ENCODE measurements at regions not wholly inside any gene's neighbourhood (a gene's known extent, or its start where the extent isn't known, plus 50 kb on each side); places are given as distances from the start of the nearest gene placed in this dataset.
"Not testable (repeated sequence)": the region's sequence is repeated elsewhere in the genome, so short reads cannot be mapped to it uniquely, and the experiment has no call there.

GRCh38 chr2:215889240-215889969 is 123.9 kb downstream of the MREG start:
- DNase-seq: not testable (repeated sequence)

- DNase-seq: no peak
Observed at GRCh38 chr2:215888680-215889079, 124.7 kb downstream of the MREG start.

- no peak for DNase-seq
Observed at GRCh38 chr2:215887303-215887702, 126.0 kb downstream of the MREG start.

GRCh38 chr2:215886022-215886421 is 127.3 kb downstream of the MREG start:
- DNase-seq: no peak

- DNase-seq: no peak
Observed at GRCh38 chr2:215885536-215885935, 127.8 kb downstream of the MREG start.

- DNase-seq: no peak
Observed at GRCh38 chr2:215884451-215885087, 128.8 kb downstream of the MREG start.

GRCh38 chr2:215883799-215884198 is 129.6 kb downstream of the MREG start:
- DNase-seq: no peak

GRCh38 chr2:215882689-215883088 is 130.7 kb downstream of the MREG start:
- no peak for DNase-seq

GRCh38 chr2:215881582-215881981 is 131.8 kb downstream of the MREG start:
- no peak for DNase-seq

- no peak for DNase-seq
Observed at GRCh38 chr2:215880970-215881369, 132.4 kb downstream of the MREG start.

GRCh38 chr2:215879977-215880940 is 133.1 kb downstream of the MREG start:
- DNase-seq: no peak

GRCh38 chr2:215879331-215879730 is 134.0 kb downstream of the MREG start:
- no peak for DNase-seq

- no peak for DNase-seq
Observed at GRCh38 chr2:215878476-215879063, 134.8 kb downstream of the MREG start.

GRCh38 chr2:215876937-215877238 is 136.5 kb downstream of the MREG start:
- no peak for DNase-seq

- no peak for DNase-seq
Observed at GRCh38 chr2:215876139-215876936, 137.0 kb downstream of the MREG start.

GRCh38 chr2:215874418-215874817 is 138.9 kb downstream of the MREG start:
- no peak for DNase-seq

GRCh38 chr2:215870986-215871385 is 142.4 kb downstream of the MREG start:
- DNase-seq: no peak

- DNase-seq: peak; percentile 43
Observed at GRCh38 chr2:215870088-215870490, 143.3 kb downstream of the MREG start.

- DNase-seq: peak; percentile 62
Observed at GRCh38 chr2:215868846-215869543, 144.4 kb downstream of the MREG start.

GRCh38 chr2:215866606-215867005 is 146.7 kb downstream of the MREG start:
- DNase-seq: no peak

- no peak for DNase-seq
Observed at GRCh38 chr2:215863687-215864086, 149.7 kb downstream of the MREG start.

GRCh38 chr2:215862351-215862771 is 151.0 kb downstream of the MREG start:
- DNase-seq: no peak
